ENCODE measurements at regions not wholly inside any gene's neighbourhood (a gene's known extent, or its start where the extent isn't known, plus 50 kb on each side); places are given as distances from the start of the nearest gene placed in this dataset.

DNA sequence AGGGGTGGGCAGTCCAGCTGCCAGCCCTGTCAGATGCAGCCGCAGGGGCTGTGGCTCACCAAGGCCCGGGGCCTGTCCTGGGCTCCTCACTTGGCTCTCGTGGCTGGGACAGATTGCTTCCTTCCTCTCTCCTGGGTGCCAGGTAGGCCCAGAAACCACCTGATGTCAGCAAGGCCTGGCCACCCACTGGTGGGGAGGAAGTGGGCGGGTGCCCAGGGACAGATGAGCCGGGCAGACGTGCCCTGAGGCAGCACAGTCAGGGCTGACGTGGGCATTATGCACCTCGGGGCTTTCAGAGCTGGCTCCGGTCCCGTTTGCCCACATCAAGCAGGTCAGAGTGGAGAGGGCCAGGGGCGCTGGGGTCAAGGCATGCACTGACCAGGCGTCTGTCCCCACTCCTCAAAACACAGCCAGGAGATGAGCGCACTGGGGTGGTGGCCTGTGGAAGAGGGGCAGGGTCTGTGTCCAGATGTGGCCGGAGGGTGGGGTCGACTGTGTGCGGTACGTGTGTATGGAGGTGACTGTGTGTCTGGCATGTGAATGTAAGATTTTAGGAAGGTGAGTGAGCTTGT is 133.2 kb upstream of the PTPN1 start:
- no peak for TF ChIP-seq POLR2A (IDR thresholded peaks at IDR 0.05; ENCODE audit: extremely low read depth, insufficient read length)
- TF ChIP-seq, protein P1, sequence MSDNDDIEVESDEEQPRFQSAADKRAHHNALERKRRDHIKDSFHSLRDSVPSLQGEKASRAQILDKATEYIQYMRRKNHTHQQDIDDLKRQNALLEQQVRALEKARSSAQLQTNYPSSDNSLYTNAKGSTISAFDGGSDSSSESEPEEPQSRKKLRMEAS (IDR thresholded peaks at IDR 0.05; ENCODE audit: low read depth, low read length) = no peak
- TF ChIP-seq MYC (IDR thresholded peaks at IDR 0.05; ENCODE audit: low read depth, low read length) = no peak
- TF ChIP-seq, protein P2, sequence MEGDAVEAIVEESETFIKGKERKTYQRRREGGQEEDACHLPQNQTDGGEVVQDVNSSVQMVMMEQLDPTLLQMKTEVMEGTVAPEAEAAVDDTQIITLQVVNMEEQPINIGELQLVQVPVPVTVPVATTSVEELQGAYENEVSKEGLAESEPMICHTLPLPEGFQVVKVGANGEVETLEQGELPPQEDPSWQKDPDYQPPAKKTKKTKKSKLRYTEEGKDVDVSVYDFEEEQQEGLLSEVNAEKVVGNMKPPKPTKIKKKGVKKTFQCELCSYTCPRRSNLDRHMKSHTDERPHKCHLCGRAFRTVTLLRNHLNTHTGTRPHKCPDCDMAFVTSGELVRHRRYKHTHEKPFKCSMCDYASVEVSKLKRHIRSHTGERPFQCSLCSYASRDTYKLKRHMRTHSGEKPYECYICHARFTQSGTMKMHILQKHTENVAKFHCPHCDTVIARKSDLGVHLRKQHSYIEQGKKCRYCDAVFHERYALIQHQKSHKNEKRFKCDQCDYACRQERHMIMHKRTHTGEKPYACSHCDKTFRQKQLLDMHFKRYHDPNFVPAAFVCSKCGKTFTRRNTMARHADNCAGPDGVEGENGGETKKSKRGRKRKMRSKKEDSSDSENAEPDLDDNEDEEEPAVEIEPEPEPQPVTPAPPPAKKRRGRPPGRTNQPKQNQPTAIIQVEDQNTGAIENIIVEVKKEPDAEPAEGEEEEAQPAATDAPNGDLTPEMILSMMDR (IDR thresholded peaks at IDR 0.05; ENCODE audit: low read depth, low read length) = no peak
- H3K4me3 ChIP-seq (ENCODE audit: low read depth, low read length) = no peak overlapping the region
- no peak for DNase-seq (ENCODE audit: low read depth)

DNA sequence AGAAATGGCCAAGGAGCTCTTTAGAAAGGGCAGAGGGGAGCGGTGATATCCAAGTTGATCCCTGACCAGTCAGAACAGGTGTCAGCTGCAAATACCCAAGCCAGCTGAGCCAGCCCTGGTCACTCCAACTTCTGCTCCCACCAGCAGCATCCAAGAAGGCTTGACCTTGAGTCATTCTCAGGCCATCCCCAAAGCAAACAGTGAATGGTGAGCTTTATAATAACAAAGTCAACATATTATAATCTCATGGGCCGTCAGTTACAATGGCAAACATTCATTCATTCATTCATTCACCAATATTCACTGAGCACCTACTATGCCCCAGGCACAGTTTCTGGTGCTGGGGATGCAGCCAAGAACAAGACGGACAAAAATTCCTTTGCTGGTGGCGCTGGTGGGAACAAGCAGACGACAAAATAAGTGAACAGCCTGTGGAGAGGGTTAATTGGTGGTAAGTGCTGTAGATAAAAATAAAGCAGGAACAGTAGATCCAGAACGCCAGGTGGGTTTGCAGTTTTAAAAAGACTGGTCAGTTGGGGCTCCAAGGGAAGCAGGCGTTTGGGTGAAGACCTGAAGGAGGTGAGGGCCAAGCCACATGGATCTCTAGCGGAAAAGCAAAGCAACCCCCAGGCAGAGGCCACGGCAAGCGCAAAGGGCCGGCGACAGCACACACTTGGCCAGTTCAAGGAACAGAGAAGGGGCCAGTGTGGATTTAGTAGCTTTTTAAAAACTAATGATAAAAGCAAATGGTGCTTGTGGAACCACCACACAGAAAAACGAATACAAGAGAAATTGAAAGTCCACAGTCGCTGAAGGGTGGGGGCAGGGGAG is 131.8 kb upstream of the PTPN1 start:
- peak overlapping the region; percentile 22 for H3K4me3 ChIP-seq (ENCODE audit: low read depth, low read length)
- DNase-seq (ENCODE audit: low read depth) = no peak
- no peak for TF ChIP-seq POLR2A (IDR thresholded peaks at IDR 0.05; ENCODE audit: extremely low read depth, insufficient read length)
- TF ChIP-seq, protein P1 (IDR thresholded peaks at IDR 0.05; ENCODE audit: low read depth, low read length) = no peak
- TF ChIP-seq, protein P2 (IDR thresholded peaks at IDR 0.05; ENCODE audit: low read depth, low read length) = no peak
- no peak for TF ChIP-seq MYC (IDR thresholded peaks at IDR 0.05; ENCODE audit: low read depth, low read length)

DNA sequence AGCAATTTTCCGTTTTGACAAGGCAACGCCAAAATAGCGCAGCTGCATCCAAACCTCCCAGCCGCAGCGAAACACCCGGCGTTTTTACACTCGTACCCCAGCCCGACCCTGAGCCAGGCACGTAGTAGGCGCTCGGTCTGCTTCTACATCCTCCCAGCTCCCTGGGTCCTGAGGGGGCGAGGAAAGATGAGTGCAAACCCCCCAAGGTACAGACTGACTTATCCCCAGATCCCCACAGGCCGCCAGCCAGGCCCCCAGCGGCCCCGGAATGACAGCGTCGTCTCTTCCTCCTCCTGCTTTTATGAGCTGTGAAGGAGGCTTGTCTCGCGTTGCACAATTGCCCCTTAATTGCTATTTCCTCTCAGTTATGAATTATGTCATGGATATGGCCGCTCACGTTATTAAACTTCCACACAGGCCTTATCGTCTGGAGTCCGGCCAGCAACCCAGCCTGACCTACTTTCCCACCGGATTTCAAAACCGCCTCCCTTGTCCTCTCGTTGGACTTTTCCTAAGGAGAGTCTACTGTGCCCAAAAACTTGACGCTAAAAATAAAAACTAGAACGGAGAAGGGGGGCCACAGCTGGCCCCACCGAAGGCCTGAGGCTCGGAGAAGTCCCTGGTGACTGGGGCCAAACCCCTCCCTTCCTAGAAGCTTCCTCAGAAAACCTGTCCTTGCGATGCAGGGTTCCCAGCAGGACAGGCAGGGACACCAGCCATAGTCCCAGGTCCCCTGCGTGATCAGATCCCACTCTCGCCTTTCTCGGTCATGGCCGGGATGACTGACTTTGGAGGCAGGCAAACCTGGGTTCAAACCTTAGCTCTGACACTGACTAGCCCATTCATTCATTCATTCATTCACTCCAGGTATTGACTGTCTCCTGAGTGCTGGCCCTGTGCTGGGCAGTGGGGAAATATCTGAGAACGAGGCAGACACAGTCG is 130.9 kb upstream of the PTPN1 start:
- peak overlapping the region; percentile 22 for H3K4me3 ChIP-seq (ENCODE audit: low read depth, low read length)
- TF ChIP-seq MYC (IDR thresholded peaks at IDR 0.05; ENCODE audit: low read depth, low read length) = peak; percentile 19; the same call in 1 of the 2 replicates
- TF ChIP-seq, protein P2 (IDR thresholded peaks at IDR 0.05; ENCODE audit: low read depth, low read length) = no peak
- TF ChIP-seq POLR2A (IDR thresholded peaks at IDR 0.05; ENCODE audit: extremely low read depth, insufficient read length) = no peak
- TF ChIP-seq, protein P1 (IDR thresholded peaks at IDR 0.05; ENCODE audit: low read depth, low read length) = peak; percentile 82

DNA sequence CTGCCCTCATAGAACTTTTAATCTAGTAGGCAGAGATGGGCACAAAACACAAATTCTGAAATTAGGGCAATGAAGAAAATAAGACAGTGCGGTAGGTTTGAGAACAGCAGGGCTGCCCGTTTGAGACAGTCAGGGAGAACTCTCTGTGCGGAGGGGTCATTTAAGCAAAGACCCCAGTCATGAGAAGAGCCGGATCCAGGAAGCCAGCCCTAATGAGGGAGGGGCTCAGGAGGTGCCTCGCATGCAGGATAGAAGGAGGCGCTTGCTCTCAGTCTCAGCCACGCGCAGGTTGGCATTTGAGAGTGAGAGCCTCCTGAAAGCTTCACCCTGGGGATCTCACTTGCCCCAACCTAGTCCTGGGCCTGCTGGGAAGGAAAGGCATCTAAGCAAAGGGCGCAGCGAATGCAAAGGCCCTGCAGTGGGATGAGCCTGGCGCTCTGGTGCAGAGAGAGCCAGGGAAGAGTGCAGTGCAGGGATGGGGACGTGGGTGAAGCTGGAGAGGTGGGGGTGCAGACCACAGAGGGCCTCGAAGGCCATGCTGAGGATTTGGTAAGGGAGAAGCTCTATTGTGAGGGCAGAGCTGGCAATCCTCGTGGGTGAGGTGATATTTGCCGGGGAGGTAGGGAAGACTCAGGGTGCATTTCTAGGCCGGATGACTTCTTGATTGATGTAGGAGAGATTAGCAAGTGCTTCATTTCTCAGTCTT is 130.0 kb upstream of the PTPN1 start:
- no peak overlapping the region for H3K4me3 ChIP-seq (ENCODE audit: low read depth, low read length)
- TF ChIP-seq, protein P1 (IDR thresholded peaks at IDR 0.05; ENCODE audit: low read depth, low read length) = no peak
- TF ChIP-seq MYC (IDR thresholded peaks at IDR 0.05; ENCODE audit: low read depth, low read length) = no peak
- TF ChIP-seq POLR2A (IDR thresholded peaks at IDR 0.05; ENCODE audit: extremely low read depth, insufficient read length) = no peak
- TF ChIP-seq, protein P2 (IDR thresholded peaks at IDR 0.05; ENCODE audit: low read depth, low read length) = no peak
- no peak for DNase-seq (ENCODE audit: low read depth)

More for the DNA sequence above, 130.9 kb upstream of the PTPN1 start:
- peak; percentile 91 for DNase-seq (ENCODE audit: low read depth)

DNA sequence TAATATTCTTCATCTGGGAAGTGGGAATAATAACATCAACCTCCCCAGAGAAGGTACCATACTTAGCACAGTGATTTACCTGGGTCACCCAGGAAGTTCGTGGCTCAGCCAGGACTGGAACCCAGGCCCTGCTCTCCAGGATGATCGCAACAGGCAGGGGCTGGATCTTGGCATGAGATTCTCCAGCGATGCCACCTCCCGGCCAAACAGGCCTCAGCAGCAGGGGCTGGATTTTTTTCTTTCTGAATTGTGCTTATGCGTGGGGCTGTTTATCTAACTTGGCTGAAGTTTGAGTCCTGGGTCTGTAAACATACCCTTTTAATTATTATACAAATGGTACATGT is 129.5 kb upstream of the PTPN1 start:
- TF ChIP-seq, protein P2 (IDR thresholded peaks at IDR 0.05; ENCODE audit: low read depth, low read length) = peak; percentile 23
- TF ChIP-seq, protein P1 (IDR thresholded peaks at IDR 0.05; ENCODE audit: low read depth, low read length) = no peak
- H3K4me3 ChIP-seq (ENCODE audit: low read depth, low read length) = no peak overlapping the region
- DNase-seq (ENCODE audit: low read depth) = no peak

Measured in NB4 (cell line).